HCT116 (cell line): ENCODE measurements at regions not wholly inside any gene's neighbourhood (a gene's known extent, or its start where the extent isn't known, plus 50 kb on each side); places are given as distances from the start of the nearest gene placed in this dataset.

Experiments
- ATAC-seq: fragments of 200-7000 bp; cut with Tn5 transposase; 2 replicates; pipeline ENCODE4 v1.9.1; 2020; ENCODE audit warnings: mild to moderate bottlenecking, moderate library complexity
- BruUV-seq: library from RNA; stranded (reverse); fragments of 400-500 nt; replicated peaks from 2 replicates; lab custom pipeline; 2021; lab: Mats Ljungman, UMichigan
- CTCF ChIA-PET: fragments of 300-600 bp; sonication (Branson Sonifier 250); formaldehyde crosslinking; loops from one replicate; lab custom pipeline; 2021; ENCODE audit warnings: antibody characterized with exemption; lab: Charles Lee
- POLR2A ChIA-PET: fragments of 300-600, 350-600 bp; sonication (Branson Sonifier 250); formaldehyde crosslinking; loops from one replicate; lab custom pipeline; 2021; ENCODE audit warnings: antibody characterized with exemption; lab: Charles Lee
- RAD21 ChIA-PET, 2 experiments: fragments of 300-600 bp; sonication (Branson Sonifier 250); formaldehyde crosslinking; loops; one replicate each; lab custom pipeline; 2023; ENCODE audit warnings: low total read pairs in 2 of 2; ENCODE audit not compliant: uncharacterized antibody in 2 of 2, unreplicated experiment in 2 of 2, low non-redundant PET in 1 of 2; lab: Charles Lee
- DNase-seq: peaks from one replicate; pipeline ENCODE4 v3.0.0-alpha.2; 2010; ENCODE audit warnings: low read depth, low spot score
- H2AFZ ChIP-seq: fragments of 200-600 bp; shearing (Covaris generic), sonication (generic); 2 replicates; pipeline ENCODE4 v1.6.1; 2017; ENCODE audit warnings: low read depth, mixed run types, mixed read lengths, antibody characterized with exemption, low read length; ENCODE audit not compliant: poor library complexity, severe bottlenecking
- H3K27ac ChIP-seq: 2 replicates; pipeline ENCODE4 v1.5.1; 2012; ENCODE audit warnings: low read depth, low read length
- H3K27me3 ChIP-seq: fragments of 200-600 bp; sonication (generic); 2 replicates; pipeline ENCODE4 v1.6.1; 2016; ENCODE audit warnings: mixed run types, low read length, mixed read lengths; ENCODE audit not compliant: insufficient read depth
- H3K36me3 ChIP-seq, 2 experiments: fragments of 200-500 bp in 1 of 2; fragments of 200-600 bp in 1 of 2; sonication (Bioruptor generic) in 1 of 2; sonication (generic) in 1 of 2; 2 replicates each; pipeline versions ENCODE4 v1.5.1 to v1.6.1; 2014 to 2016; ENCODE audit warnings: low read length in 2 of 2, inconsistent platforms in 1 of 2, mixed read lengths in 1 of 2, mixed run types in 1 of 2; ENCODE audit not compliant: insufficient read depth in 2 of 2, control insufficient read depth in 1 of 2
- H3K4me1 ChIP-seq, 2 experiments: fragments of 200-600 bp in 1 of 2; sonication (generic) in 1 of 2; 2 replicates each; pipeline versions ENCODE4 v1.5.1 to v1.6.1; 2012 to 2017; ENCODE audit warnings: low read length in 2 of 2, inconsistent platforms in 1 of 2, mild to moderate bottlenecking in 1 of 2, mixed read lengths in 1 of 2, mixed run types in 1 of 2, moderate library complexity in 1 of 2; ENCODE audit not compliant: insufficient read depth in 2 of 2, control insufficient read depth in 1 of 2
- H3K4me2 ChIP-seq: fragments of 200-600 bp; sonication (generic); 2 replicates; pipeline ENCODE4 v1.6.1; 2017; ENCODE audit warnings: mixed run types, low read length, mixed read lengths
- H3K4me3 ChIP-seq, 2 experiments: fragments of 200-600 bp in 1 of 2; sonication (generic) in 1 of 2; replicated peaks in 1 of 2; 2 replicates each; pipeline ENCODE4 v1.5.1; 2011 to 2016; ENCODE audit warnings: low read length in 2 of 2, control low read depth in 1 of 2, low read depth in 1 of 2, mild to moderate bottlenecking in 1 of 2, mixed read lengths in 1 of 2, mixed run types in 1 of 2
- H3K79me2 ChIP-seq: fragments of 200-600 bp; sonication (generic); 2 replicates; pipeline ENCODE4 v1.6.1; 2017; ENCODE audit warnings: mild to moderate bottlenecking, mixed run types, low read length, moderate library complexity, mixed read lengths; ENCODE audit not compliant: insufficient read depth
- H3K9ac ChIP-seq: fragments of 200-600 bp; sonication (generic); 2 replicates; pipeline ENCODE4 v1.6.1; 2016; ENCODE audit warnings: low read length, mixed read lengths
- H3K9me2 ChIP-seq: fragments of 200-600 bp; sonication (generic), shearing (Covaris generic); 2 replicates; pipeline ENCODE4 v1.6.1; 2017; ENCODE audit warnings: mixed run types, mild to moderate bottlenecking, moderate library complexity; ENCODE audit not compliant: insufficient read depth
- H3K9me3 ChIP-seq, 2 experiments: fragments of 200-500 bp in 1 of 2; fragments of 200-600 bp in 1 of 2; sonication (Bioruptor generic) in 1 of 2; sonication (generic) in 1 of 2; 2 replicates each; pipeline ENCODE4 v1.6.1; 2014 to 2017; ENCODE audit warnings: low read length in 2 of 2, mixed read lengths in 2 of 2, inconsistent platforms in 1 of 2, low read depth in 1 of 2, mild to moderate bottlenecking in 1 of 2, mixed run types in 1 of 2, moderate library complexity in 1 of 2; ENCODE audit not compliant: control insufficient read depth in 1 of 2, insufficient read depth in 1 of 2
- H4K20me1 ChIP-seq: fragments of 200-600 bp; sonication (generic), shearing (Covaris generic); 2 replicates; pipeline ENCODE4 v1.6.1; 2017; ENCODE audit warnings: mixed run types, mild to moderate bottlenecking, moderate library complexity; ENCODE audit not compliant: insufficient read depth
- CTCF ChIP-seq, 3 experiments: fragments of 200-600 bp in 1 of 3; sonication (generic) in 1 of 3; IDR thresholded peaks in 2 of 3; conservative IDR thresholded peaks in 1 of 3; 2 replicates each; pipeline ENCODE4 v1.5.1; 2012 to 2017; ENCODE audit warnings: low read depth in 2 of 3, low read length in 2 of 3, antibody characterized with exemption in 1 of 3, borderline replicate concordance in 1 of 3, control low read depth in 1 of 3, mild to moderate bottlenecking in 1 of 3, mixed read lengths in 1 of 3, mixed run types in 1 of 3, moderate library complexity in 1 of 3; ENCODE audit not compliant: insufficient read depth in 1 of 3
- EGR1 ChIP-seq: IDR thresholded peaks from 2 replicates; pipeline ENCODE4 v1.6.1; 2012; ENCODE audit warnings: low read depth
- ELF1 ChIP-seq: IDR thresholded peaks from 2 replicates; pipeline ENCODE4 v1.6.1; 2012; ENCODE audit warnings: low read depth, borderline replicate concordance
- EZH2 ChIP-seq: fragments of 200-600 bp; sonication (generic); IDR thresholded peaks from 2 replicates; pipeline ENCODE4 v1.6.1; 2017; ENCODE audit warnings: antibody characterized with exemption, mixed run types
- EZH2phosphoT487 ChIP-seq: fragments of 200-600 bp; IDR thresholded peaks from 2 replicates; pipeline ENCODE4 v1.6.1; 2018; ENCODE audit warnings: antibody characterized with exemption, borderline replicate concordance
- FOSL1 ChIP-seq: IDR thresholded peaks from 2 replicates; pipeline ENCODE4 v1.6.1; 2012; ENCODE audit warnings: low read depth
- JUND ChIP-seq: IDR thresholded peaks from 2 replicates; pipeline ENCODE4 v1.6.1; 2012
- POLR2AphosphoS5 ChIP-seq: IDR thresholded peaks from 2 replicates; pipeline ENCODE4 v1.6.1; 2011; ENCODE audit warnings: mild to moderate bottlenecking, low read depth, low read length, moderate library complexity
- SIN3A ChIP-seq: IDR thresholded peaks from 2 replicates; pipeline ENCODE4 v1.6.1; 2012; ENCODE audit warnings: low read depth
- SP1 ChIP-seq: IDR thresholded peaks from 2 replicates; pipeline ENCODE4 v1.6.1; 2012; ENCODE audit warnings: low read depth
- SRF ChIP-seq: IDR thresholded peaks from 2 replicates; pipeline ENCODE4 v1.6.1; 2012; ENCODE audit warnings: low read depth
- YY1 ChIP-seq: IDR thresholded peaks from 2 replicates; pipeline ENCODE4 v1.6.1; 2011; ENCODE audit warnings: low read length, low read depth, moderate library complexity, mild to moderate bottlenecking; ENCODE audit not compliant: insufficient replicate concordance; ENCODE audit errors: extremely low read depth
- ZFX ChIP-seq: fragments of 450-650 bp; IDR thresholded peaks from 2 replicates; pipeline ENCODE4 v1.6.1; 2017
- intact Hi-C: fragments of 100-400 bp; cut with micrococcal nuclease; formaldehyde crosslinking; loops from 2 replicates; pipeline ENCODE4 v1.10.0; 2022
- TF ChIP-seq, protein P1 (sequence below): IDR thresholded peaks from 2 replicates; pipeline ENCODE4 v1.6.1; 2012

- ATAC-seq (no peak), DNase-seq (no peak)
- Histone ChIP-seq H3K9me2 (no peaks in the 10 kb centered on the region), H2AFZ (no peak overlapping the region), H3K79me2 (no peaks in the 10 kb centered on the region), H4K20me1 (no peaks in the 10 kb centered on the region), H3K9me3 (no peaks in the 10 kb centered on the region), H3K4me1 (peaks cover 3 to 18% of the 10 kb centered on the region in 2 experiments; a peak in 3 of 4 replicates), H3K4me2 (no peak overlapping the region), H3K9ac (no peak overlapping the region), H3K27ac (no peak overlapping the region), H3K36me3 (no peaks in the 10 kb centered on the region), H3K4me3 (no peak overlapping the region), H3K27me3 (0 out of 2 replicates have a peak, but pooled peaks cover 4% of the 10 kb centered on the region)
- POLR2A ChIA-PET, result no interaction called here
- intact Hi-C loops, result no loop called here
- no TSS peak for BruUV-seq
- TF ChIP-seq SP1, result no peak
- no peak for TF ChIP-seq YY1
- no peak for TF ChIP-seq EGR1
- no peak for TF ChIP-seq ELF1
- no peak for TF ChIP-seq JUND
- RAD21 ChIA-PET, result no interaction called here
- CTCF ChIA-PET, result no interaction called here
Measured at GRCh38 chr3:40973141-40973540, 226.2 kb upstream of the CTNNB1 start.

DNA sequence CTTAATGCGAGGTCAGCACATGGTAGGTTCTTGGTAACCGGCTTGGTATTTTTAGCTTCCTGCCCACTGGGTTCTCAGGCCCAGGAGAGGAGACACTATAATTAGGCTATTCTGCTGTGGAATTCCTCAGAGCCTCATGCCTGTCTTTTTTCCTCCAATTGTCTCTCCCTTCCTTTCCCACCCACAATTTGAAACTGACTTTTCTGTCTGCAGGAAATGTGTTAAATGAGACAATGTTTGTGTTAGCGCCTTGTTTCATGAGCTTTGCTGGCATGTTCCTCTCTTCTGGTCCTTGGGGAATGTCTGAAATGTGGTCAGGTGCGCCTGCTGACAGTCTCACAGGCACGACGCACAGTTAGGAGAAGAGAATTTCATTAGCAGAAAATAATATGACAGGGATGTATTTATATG is 223.6 kb upstream of the CTNNB1 start:
- Histone ChIP-seq H3K79me2 (no peaks in the 10 kb centered on the region), H3K27ac (no peak overlapping the region), H3K36me3 (no peaks in the 10 kb centered on the region), H3K9ac (no peak overlapping the region), H3K9me3 (no peaks in the 10 kb centered on the region), H3K9me2 (no peaks in the 10 kb centered on the region), H2AFZ (no peak overlapping the region), H3K4me3 (no peak overlapping the region), H3K27me3 (0 out of 2 replicates have a peak, but pooled peaks cover 8% of the 10 kb centered on the region), H4K20me1 (no peaks in the 10 kb centered on the region), H3K4me1 (peaks cover 3 to 16% of the 10 kb centered on the region in 2 experiments; a peak in 3 of 4 replicates), H3K4me2 (no peak overlapping the region)
- BruUV-seq, result no TSS peak
- ATAC-seq, result no peak
- ChIA-PET RAD21 (no interaction called here), POLR2A (no interaction called here), CTCF (no interaction called here)
- intact Hi-C loops, result no loop called here
- TF ChIP-seq ZFX (no peak), SRF (no peak), EZH2 (no peak), SP1 (no peak), SIN3A (no peak), POLR2AphosphoS5 (no peak), CTCF (IDR thresholded peaks at IDR 0.05 in 2 of 3, conservative IDR thresholded peaks at IDR 0.05 in 1 of 3; ENCODE audit: borderline replicate concordance in 1 of 3, insufficient read depth in 1 of 3, low read depth in 2 of 3, low read length in 2 of 3) (no peak), EZH2phosphoT487 (no peak), FOSL1 (no peak), EGR1 (no peak), YY1 (no peak), ELF1 (no peak)
- TF ChIP-seq, protein P1, sequence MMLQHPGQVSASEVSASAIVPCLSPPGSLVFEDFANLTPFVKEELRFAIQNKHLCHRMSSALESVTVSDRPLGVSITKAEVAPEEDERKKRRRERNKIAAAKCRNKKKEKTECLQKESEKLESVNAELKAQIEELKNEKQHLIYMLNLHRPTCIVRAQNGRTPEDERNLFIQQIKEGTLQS, result no peak
- no peak for DNase-seq
